ENCODE measurements at regions not wholly inside any gene's neighbourhood (a gene's known extent, or its start where the extent isn't known, plus 50 kb on each side); places are given as distances from the start of the nearest gene placed in this dataset.

DNA sequence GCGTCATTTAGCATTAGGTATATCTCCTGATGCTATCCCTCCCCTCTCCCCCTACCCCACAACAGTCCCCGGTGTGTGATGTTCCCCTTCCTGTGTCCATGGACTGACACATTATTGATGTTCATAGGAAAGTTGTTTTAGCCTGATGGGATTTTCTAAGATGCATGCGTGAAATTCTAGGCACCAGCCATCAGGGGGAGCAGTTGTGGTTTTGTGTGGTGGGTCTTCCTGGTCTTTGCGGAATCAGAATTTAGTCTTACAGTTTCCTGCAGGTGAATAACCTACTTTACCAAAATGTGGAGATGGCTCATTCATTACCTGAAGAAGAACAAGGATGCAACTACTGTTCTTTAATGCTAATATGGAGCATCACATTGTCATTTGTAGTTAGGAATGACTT, 455.0 kb upstream of the THBS1 start:
- intact Hi-C loops (cut with DNase I), result no loop called here
- DNase-seq, result no peak

DNA sequence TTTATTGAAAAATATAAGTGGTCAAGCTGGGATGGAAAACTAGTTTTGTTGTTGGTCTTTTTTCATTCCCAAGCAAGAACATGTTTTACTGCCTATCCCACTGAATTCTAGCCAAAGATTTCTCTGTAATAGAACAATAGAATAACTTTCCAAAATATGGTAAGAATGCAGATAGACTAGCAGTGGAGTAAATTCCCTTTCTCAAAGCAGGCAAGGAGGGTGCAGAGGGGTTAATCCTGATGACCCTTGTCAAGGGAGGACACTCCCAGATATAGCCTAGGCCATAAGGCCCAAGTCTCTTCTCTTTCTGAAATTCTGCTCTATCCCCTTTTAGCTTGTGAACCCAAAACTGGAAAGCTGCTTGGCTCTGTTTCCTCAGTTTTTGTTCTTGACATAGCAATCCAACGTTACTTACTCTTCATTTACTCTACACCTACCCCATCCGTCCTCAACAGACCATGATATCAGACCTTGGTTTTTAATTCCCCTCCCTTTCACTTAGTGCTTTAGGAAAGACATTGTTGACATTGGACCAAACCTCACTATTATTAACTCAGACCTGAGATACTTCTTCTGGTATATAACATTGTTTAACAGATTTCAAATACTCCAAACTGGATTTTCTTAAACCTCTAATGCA, 453.6 kb upstream of the THBS1 start:
- DNase-seq, result no peak
- intact Hi-C loops (cut with DNase I), result no loop called here

DNA sequence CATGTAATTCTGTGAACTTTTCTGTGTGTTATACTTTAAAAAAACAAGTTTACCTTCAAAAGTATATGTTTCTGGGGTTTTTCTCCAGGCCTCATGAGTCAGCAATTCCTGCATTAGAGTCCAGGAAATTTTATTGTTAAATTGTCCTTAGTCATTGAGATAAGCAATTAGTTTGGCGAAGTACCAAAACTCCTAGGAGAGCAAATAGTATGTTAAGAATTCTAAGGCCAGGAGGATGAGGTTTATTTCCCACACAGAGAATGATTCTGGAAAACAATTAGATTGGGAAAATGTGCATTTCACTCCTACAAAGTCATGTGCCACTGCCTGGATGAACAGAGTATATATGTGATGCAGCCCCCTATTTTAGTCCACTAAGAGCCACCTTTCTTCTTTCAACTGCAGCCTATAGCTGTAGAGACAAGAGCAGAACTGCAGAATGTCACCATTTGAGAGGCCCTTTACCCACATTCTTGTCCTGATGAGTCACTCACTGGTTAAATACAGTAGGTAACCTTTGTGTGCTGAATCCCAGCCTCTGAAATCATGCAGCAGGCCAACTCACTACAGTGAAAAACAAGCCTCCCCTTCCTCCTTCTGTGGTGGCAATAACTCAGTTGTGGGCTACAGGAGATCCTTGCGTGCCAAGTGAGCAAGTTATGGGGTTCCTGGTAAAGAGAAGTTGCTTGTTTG, 452.8 kb upstream of the THBS1 start:
- intact Hi-C loops (cut with DNase I), result no loop called here
- no peak for DNase-seq

DNA sequence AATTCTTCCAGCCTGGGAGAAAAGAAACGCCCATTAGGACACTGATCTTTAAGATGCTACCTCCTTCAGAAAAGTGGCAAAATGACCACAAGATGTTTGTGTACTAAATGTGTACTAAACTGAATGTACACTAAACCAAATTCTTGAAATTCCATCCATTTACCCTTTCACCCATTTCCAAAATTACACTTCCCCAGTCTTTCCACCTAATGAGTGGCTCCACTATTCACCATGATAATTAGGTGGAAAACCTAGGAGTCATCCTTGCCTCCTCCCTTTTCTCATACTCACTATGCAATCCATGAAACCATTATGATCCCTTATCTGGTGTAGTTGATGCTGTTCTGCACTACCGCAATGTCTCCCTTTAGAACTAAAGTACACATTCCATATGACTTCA, 452.1 kb upstream of the THBS1 start:
- DNase-seq, result no peak

DNA sequence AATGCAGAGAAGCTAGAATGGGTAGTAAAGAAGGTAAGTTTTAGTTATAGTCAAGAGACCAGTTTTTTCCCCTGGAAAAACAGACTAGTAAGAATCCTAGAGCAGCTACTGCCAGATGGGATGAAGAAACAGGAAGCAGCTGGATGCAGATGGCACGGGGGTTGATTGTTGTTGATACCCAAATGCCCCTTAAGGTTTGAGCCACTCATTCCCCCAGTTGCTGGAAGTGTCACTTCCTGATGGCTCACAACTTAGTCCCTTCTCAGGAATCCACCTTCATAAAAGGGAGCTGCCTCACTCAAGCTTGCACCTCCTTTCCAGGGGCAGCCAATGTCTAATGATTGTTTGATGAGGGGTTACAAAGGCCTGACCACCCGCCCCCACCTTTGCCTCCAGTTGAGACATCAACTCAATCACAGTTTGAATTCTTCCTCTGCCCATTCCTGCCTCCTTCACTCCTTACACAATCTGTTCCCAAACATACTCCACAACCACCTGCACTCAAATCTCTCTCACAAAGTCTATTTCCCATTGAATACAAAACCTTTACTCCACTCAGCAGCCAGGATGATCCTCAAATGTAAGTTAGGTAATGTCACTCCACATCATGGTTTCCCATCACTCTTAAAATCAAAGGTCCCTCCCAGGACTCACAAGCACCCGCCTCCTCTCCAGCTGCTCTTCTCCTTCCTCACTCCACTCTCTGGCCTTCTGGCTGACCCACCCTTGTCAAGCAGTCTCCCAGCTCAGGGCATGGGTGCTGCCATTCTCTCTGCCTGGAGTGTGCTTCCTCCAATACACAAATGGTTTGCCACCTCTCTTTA, 450.1 kb upstream of the THBS1 start:
- intact Hi-C loops (cut with DNase I), result no loop called here
- no peak for DNase-seq

More for the DNA sequence above, 452.1 kb upstream of the THBS1 start:
- intact Hi-C loops (cut with DNase I), result no loop called here

DNA sequence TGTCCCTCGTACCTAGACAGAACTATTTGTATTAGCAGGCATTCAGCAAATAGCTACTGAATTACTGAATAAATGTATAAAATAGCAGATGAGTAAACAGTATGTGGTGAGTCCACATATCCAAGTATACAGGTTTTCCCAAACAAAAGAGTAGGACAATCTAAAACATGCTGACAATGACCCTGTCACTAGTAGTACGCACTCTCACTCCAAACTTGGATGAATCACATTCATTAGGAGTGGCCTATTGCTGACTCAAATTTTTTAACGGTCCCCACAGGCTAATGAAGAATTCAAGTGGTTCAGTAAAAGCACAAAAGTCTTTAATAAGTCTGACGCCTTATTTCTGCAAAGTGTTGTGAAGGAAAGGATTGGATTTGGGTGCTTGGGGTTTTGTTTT, 449.3 kb upstream of the THBS1 start:
- DNase-seq, result no peak
- intact Hi-C loops (cut with DNase I), result no loop called here

DNA sequence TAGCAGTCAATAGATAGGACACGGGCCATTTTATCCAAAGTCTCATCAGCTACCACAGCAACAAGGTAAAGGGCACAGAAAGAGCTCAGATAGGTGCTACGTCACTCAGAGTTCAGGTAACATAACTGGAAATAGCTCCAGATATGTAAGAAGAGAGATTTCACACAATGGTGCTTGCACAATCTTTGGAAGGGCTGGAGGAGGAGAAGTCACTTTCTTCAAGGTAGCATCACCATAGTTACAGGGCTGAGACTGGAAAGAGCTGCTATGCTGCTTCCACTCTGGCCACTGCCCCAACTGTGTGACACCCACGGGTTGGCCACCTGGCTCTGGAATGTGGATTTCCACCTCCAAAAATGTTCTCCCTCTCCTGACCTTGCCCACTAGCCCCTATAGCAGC, 448.8 kb upstream of the THBS1 start:
- DNase-seq, result no peak
- intact Hi-C loops (cut with DNase I), result no loop called here

DNA sequence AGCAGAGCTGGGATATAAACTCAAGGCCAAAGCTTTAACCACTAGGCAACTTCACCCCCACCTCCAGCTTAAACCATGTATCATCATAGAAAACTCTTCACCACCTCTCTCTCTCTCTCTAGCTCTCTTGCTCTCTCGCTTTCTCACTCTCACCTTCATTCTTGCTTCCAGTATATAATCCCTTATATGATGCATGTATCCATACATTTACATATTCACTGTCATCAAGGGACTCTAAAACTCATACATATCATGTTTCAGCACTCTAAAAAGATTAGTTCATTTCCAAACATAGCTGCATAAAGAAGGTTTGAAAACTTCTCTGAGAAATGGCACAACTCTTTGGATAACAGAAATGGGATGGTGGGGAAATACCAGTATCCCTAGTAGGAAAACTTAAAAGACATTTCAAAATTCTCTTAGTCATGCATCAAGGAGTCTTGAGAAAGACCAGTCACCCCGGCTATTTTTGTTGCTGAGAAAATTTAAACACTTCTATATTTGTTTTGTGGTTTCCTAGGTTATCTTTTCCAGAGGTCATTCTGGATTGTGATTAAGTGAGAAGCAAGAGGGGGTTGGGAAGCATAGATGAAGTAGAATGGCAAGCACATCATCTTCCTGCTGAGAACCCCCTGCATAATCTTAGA, 447.8 kb upstream of the THBS1 start:
- intact Hi-C loops (cut with DNase I), result no loop called here

DNA sequence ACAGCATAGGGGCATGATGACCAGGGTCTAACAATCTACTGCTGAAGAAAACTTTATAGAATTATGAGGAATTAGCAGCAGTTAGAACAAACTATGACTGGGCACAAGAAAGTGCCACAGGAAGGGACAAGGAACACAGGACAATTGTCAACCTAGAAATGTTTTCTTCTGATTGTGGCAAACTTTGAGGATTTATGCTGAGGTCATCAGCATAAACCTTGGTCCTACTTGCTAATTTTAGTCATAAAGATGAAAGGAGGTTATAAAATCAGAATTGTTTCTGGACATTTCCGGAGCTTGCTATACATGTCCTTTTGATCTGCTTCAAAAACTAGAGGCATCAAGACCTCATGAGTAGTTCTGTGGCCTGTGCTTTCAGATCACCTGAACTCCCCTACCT, 446.6 kb upstream of the THBS1 start:
- intact Hi-C loops (cut with DNase I), result no loop called here

More for the DNA sequence above, 447.8 kb upstream of the THBS1 start:
- DNase-seq, result no peak

DNA sequence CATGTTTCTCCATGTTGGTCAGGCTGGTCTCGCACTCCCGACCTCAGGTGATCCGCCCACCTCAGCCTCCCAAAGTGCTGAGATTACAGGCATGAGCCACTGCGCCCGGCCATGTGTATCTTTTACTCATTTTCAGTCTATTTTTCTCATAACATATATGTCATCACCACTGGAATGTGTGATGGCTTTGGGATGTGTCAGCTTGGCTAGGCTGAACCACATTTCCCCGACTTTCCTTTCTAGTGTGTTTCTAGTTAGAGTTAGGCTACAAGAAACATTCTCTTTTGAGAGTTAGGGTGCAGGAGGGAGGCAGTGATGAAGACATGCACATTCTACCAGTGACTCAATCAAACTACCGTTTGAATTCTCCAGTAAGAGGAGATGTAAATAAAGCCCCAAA, 444.9 kb upstream of the THBS1 start:
- intact Hi-C loops (cut with DNase I), result no loop called here
- no peak for DNase-seq

More for the DNA sequence above, 446.6 kb upstream of the THBS1 start:
- no peak for DNase-seq

DNA sequence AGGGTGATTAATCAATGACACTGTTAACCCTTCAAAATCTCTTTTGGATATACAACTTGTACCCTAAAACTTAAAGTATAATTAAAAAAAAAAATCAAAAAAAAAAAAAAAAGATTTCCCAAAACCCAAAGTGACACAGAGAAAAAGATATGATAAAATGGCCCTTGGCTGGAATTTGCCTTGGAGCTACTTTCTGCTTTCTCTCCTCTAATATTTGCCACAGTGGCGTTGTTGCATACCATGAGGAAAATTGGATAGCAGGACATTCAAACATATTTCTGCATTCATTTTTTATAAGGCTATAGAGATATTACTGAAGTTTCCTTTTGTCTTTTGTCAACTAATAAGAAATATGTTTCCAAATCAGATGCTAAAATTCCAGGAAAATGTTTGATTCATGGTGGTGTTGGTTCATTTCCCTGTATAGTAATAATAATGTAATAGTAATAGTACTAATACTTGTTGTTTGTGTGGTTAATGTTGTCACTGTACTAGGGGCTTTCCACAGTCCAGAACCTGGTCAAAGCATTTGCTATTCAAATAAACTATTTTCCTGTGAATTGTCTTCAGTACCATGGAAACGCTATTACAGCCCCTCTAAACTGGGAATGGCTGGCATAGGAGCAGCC, 441.3 kb upstream of the THBS1 start:
- intact Hi-C loops (cut with DNase I), result no loop called here
- no peak for DNase-seq

DNA sequence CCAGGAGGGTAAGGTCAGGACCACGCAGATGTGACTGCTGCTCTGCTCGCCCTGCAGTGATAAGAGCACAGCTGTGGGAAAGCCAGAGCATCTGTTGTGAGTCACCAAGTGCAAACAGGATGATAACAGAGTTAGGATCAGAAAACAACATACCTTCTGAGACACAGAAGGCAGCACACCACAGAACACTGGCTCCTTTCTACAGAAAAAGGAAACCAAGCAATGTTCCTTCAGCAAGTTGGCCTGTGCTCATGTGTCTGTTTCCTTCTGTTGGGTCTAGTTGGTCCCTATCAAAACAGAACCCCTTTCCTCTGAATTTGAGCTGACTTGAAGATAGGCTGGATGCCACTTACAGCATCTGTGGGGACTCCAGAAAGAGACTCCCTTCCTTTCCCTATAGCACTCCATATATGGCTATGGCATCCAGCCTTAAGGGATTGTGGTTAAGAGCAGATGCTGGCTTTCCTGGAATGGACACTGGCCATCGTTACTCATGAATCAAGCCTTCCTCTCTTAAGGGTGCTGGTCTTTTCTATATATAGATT, 440.7 kb upstream of the THBS1 start:
- no peak for DNase-seq
- intact Hi-C loops (cut with DNase I), result no loop called here

DNA sequence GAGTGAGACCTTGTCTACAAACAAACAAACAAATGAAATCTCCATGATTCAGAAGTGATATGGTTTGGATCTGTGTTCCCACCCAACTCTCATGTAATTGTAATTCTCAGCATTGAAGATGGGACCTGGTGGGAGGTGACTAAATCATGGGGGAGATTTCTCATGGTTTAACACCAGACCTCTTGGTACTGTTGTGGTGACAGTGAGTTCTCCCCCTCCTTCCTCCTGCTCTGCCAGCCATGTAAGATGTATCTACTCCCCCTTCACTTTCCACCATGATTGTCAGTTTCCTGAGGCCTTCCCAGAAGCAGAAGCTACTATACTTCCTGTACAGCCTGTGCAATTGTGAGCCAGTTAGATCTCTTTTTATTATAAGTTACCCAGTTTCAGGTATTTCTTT, 438.4 kb upstream of the THBS1 start:
- intact Hi-C loops (cut with DNase I), result no loop called here
- DNase-seq, result no peak

DNA sequence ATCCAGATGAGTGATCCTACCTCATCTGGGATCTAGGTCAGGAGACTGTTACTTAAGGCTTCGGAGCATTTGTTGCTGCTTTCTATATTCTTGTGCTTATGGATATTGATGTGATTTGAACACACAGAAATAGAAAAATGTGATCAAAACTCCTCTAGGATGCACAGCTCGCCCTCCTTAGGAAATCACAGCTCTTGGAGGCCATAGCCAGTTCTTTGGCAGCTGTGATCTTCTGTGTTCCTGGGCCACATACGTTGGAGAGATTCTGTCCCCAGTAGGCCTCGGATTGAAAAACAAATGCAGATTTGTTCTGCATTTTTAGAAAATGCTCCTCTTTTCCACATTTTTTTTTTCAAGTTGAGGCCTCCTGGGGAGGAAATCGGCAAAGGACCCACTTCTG, 437.4 kb upstream of the THBS1 start:
- DNase-seq, result no peak
- intact Hi-C loops (cut with DNase I), result no loop called here

DNA sequence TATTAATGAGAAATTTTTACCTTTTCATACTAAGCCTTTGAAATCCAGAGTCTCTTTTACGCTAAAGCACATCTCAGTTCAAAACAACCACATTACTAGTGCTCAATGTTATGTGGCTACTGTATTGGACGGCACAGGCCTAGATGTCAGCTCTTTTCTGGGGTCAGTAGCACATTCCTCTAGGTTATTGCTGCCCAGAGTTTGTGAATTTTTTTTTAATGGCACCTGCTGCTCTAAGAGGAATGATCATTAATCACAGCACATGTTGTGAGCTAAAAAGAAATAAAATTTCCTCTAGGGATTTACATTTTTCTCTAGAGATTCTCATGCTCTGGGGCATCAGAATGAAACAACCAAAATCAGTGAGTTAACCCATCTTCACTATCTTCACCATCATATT, 436.8 kb upstream of the THBS1 start:
- intact Hi-C loops (cut with DNase I), result no loop called here
- DNase-seq, result no peak

DNA sequence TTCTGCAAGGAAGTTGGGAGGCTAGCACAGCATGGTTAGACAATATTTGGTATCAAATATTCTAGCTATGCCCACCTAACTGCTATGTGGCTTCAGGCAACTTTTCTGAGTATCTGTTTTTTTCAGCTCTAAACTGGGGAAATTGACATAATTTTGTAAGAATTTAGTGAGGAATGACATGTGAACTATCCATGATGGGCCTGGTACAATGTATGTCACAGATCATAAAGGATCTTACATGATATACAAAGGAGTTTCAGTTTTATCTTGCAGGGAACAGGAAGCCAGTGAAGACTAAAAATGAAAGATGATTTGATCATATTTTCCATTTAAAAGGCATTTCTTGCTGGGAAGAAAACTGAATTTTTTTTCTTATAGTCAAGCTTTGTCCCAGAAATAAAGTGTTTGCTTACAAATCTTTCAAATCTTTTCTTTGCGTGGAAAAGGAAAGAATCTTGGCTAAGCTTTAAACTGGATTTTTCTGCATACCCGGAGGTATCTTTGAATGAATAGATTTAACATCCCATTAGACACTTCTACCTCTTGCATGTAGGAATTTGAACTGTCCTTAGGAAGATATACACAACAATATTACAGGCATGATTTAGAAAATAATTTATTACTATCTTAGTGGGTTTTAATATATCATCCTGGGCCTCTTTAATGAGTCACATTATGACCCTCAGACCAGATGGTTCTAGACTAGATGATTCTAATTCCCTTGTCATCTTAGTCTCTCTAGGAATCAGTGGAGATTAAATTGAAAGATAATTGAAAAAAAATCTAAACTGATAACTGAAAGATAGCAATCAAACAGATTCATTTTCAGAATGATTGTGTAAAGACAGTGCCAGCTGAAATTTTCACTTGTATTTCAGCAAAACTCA, 436.0 kb upstream of the THBS1 start:
- intact Hi-C loops (cut with DNase I), result no loop called here
- DNase-seq, result no peak

DNA sequence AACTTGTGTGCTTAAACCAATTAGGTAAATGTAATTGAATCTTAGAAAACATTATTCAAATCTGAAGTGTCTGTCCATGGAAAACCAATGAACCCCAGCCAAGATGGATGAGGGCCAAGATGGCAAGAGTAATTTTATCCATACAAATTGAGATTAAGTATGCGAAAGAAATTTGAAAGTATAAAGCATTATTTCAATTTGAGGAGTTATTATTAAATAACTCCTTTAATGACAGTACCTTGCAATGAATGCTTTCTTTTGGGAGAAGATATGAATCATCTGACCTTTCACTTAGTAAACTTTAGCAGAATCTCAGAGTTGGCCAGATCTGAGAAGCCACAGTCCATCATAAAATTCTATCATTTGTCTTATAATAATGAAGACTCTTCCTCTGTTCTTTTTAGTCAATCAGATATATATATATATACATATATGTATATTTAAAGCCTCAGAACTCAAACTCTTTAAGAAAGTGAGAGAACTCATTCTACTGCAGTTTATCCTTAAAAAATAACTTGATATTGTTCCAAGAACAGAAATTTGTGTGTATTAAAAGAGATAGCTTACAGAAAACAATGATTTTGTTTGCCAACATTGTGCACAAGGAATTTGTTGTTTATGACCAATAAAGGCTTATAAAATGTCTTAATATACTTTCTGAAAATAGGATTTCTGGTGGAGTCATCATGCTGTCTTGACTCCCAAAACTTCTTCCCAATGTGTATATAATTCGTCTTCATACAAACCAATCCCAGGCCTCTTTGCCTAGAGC, 434.8 kb upstream of the THBS1 start:
- no peak for DNase-seq
- intact Hi-C loops (cut with DNase I), result no loop called here

DNA sequence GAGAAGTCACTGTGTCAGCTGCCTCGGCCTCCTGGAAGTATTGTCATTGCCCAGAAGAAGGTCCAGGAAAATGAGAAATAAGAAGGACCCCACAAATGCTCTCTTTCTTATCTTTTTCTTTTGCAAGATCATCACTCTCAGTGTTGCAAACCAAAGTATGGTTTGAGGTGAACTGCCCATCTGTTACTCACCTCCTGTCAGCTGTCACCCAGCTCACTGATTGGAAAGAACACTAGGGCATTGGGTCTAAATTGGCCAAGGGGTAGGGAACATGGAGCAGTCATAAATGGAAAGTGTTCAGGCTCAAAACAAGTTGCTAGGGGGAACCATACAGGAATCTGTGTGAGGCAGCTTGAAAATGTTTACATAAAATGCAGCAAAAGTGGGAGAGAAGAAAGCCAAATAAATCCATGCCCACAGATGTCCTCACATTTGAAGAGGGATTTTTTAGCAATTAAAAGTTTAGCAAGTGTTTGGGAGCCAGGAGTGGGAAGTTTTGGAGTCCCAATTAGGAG, 431.2 kb upstream of the THBS1 start:
- DNase-seq, result no peak
- intact Hi-C loops (cut with DNase I), result no loop called here

DNA sequence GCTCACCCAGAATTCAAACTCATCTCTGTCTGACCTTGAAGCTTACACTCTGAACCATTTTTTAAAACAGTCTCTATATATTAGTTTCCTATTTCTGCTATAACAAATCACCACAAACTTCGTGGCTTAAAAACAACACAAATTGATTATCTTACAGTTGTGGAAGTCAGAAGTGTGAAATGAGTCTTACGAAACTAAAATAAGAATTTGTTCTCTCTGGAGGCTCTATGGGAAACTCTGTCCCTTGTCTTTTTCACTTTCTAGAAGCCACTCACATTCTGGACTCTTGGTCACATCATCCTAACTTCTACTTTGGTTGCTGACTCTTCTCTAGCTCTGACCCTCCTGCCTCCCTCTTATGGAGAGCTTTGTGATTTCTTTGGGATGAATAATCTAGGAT, 429.3 kb upstream of the THBS1 start:
- DNase-seq, result no peak
- intact Hi-C loops (cut with DNase I), result no loop called here

All from posterior cingulate gyrus (tissue), 11 donors.